ENCODE measurements at regions not wholly inside any gene's neighbourhood (a gene's known extent, or its start where the extent isn't known, plus 50 kb on each side); places are given as distances from the start of the nearest gene placed in this dataset.

DNA sequence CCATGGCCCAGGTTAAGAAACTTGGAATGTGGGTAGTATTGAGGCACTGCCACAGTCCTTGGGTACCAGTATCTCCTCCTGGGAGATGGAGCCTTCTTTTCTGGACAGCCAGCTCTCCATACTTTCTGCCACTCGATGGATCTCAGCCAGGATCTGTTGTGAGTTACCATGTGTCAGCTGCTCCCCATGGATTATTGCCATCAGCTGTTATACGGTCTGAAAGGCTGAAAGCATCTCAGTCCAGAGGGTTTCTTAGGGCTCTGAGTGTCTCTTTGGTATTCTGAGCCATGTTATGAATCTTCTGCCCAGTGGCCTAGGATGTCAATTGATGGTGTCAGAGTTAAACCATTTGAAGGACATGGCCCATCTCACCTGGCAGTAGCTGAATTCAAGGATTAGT lies 197.5 kb downstream of the C7orf25 start:
- TF ChIP-seq ELF2 (CRISPR knock-in tag; IDR thresholded peaks at IDR 0.05) (no peak), PRDM10 (IDR thresholded peaks at IDR 0.05; ENCODE audit: partially characterized antibody) (no peak), ZBTB8A (IDR thresholded peaks at IDR 0.05; ENCODE audit: partially characterized antibody) (no peak), JUND (IDR thresholded peaks at IDR 0.05; ENCODE audit: borderline replicate concordance, low read depth, low read length) (no peak), JUND (tag; IDR thresholded peaks at IDR 0.05; ENCODE audit: borderline replicate concordance, low read depth, low read length) (no peak), SMC3 (conservative IDR thresholded peaks at IDR 0.05; ENCODE audit: insufficient read depth, low read depth, low read length) (no peak), L3MBTL2 (IDR thresholded peaks at IDR 0.05) (no peak), PATZ1 (CRISPR knock-in tag; IDR thresholded peaks at IDR 0.05; ENCODE audit: borderline replicate concordance) (no peak), EZH2 (IDR thresholded peaks at IDR 0.05; ENCODE audit: borderline replicate concordance, low read depth, low read length) (no peak), CEBPB (tag; IDR thresholded peaks at IDR 0.05) (no peak), TAF1 (IDR thresholded peaks at IDR 0.05; ENCODE audit: control insufficient read depth, extremely low read depth, insufficient read depth, low read length, severe bottlenecking) (no peak), CTCF (IDR thresholded peaks at IDR 0.05 in 2 of 3, conservative IDR thresholded peaks at IDR 0.05 in 1 of 3; ENCODE audit: insufficient read depth in 2 of 3, low read depth in 1 of 3, low read length in 3 of 3) (no peak)
- TF ChIP-seq, protein P1, sequence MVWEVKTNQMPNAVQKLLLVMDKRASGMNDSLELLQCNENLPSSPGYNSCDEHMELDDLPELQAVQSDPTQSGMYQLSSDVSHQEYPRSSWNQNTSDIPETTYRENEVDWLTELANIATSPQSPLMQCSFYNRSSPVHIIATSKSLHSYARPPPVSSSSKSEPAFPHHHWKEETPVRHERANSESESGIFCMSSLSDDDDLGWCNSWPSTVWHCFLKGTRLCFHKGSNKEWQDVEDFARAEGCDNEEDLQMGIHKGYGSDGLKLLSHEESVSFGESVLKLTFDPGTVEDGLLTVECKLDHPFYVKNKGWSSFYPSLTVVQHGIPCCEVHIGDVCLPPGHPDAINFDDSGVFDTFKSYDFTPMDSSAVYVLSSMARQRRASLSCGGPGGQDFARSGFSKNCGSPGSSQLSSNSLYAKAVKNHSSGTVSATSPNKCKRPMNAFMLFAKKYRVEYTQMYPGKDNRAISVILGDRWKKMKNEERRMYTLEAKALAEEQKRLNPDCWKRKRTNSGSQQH (CRISPR knock-in tag; IDR thresholded peaks at IDR 0.05): no peak
- TF ChIP-seq, protein P2, sequence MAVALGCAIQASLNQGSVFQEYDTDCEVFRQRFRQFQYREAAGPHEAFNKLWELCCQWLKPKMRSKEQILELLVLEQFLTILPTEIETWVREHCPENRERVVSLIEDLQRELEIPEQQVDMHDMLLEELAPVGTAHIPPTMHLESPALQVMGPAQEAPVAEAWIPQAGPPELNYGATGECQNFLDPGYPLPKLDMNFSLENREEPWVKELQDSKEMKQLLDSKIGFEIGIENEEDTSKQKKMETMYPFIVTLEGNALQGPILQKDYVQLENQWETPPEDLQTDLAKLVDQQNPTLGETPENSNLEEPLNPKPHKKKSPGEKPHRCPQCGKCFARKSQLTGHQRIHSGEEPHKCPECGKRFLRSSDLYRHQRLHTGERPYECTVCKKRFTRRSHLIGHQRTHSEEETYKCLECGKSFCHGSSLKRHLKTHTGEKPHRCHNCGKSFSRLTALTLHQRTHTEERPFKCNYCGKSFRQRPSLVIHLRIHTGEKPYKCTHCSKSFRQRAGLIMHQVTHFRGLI (CRISPR knock-in tag; IDR thresholded peaks at IDR 0.05): no peak
- TF ChIP-seq, protein P3, sequence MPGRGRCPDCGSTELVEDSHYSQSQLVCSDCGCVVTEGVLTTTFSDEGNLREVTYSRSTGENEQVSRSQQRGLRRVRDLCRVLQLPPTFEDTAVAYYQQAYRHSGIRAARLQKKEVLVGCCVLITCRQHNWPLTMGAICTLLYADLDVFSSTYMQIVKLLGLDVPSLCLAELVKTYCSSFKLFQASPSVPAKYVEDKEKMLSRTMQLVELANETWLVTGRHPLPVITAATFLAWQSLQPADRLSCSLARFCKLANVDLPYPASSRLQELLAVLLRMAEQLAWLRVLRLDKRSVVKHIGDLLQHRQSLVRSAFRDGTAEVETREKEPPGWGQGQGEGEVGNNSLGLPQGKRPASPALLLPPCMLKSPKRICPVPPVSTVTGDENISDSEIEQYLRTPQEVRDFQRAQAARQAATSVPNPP (IDR thresholded peaks at IDR 0.05; ENCODE audit: borderline replicate concordance, insufficient read depth, insufficient read length): no peak

Data from K562 (cell line).